Neural cell (in vitro differentiated cells): ENCODE measurements at regions not wholly inside any gene's neighbourhood (a gene's known extent, or its start where the extent isn't known, plus 50 kb on each side); places are given as distances from the start of the nearest gene placed in this dataset.

Experiments
- H2AFZ ChIP-seq: fragments of 200-600, 300-800 bp; sonication (generic), shearing (Covaris generic); 2 replicates; pipeline ENCODE4 v1.6.0; 2014; ENCODE audit warnings: low read depth, mild to moderate bottlenecking, antibody characterized with exemption, low read length, moderate library complexity
- H3F3A ChIP-seq: fragments of 200-600 bp; shearing (Covaris generic); 2 replicates; pipeline ENCODE4 v1.6.1; 2016; ENCODE audit warnings: mild to moderate bottlenecking, moderate library complexity, mixed read lengths, antibody characterized with exemption, low read length; ENCODE audit not compliant: insufficient read depth, poor library complexity, severe bottlenecking
- H3K27ac ChIP-seq: fragments of 200-600, 300-800 bp; sonication (generic), shearing (Covaris generic); 2 replicates; pipeline ENCODE4 v1.5.1; 2014; ENCODE audit warnings: mild to moderate bottlenecking, low read length, moderate library complexity
- H3K27me3 ChIP-seq: fragments of 300-800, 200-600 bp; sonication (generic), shearing (Covaris generic); 2 replicates; pipeline ENCODE4 v1.6.0; 2014; ENCODE audit warnings: mild to moderate bottlenecking, low read depth, low read length, moderate library complexity; ENCODE audit not compliant: insufficient read depth
- H3K36me3 ChIP-seq: fragments of 300-800, 200-600 bp; sonication (generic), shearing (Covaris generic); 2 replicates; pipeline ENCODE4 v1.5.1; 2014; ENCODE audit warnings: mild to moderate bottlenecking, antibody characterized with exemption, low read length, moderate library complexity; ENCODE audit not compliant: insufficient read depth
- H3K4me2 ChIP-seq: fragments of 300-800, 200-600 bp; sonication (generic), shearing (Covaris generic); 2 replicates; pipeline ENCODE4 v1.6.0; 2014; ENCODE audit warnings: mild to moderate bottlenecking, low read length
- H3K4me3 ChIP-seq: fragments of 300-800, 200-600 bp; sonication (generic), shearing (Covaris generic); 2 replicates; pipeline ENCODE4 v1.5.1; 2014; ENCODE audit warnings: mild to moderate bottlenecking, low read length, moderate library complexity
- H3K79me2 ChIP-seq: fragments of 200-600 bp; shearing (Covaris generic); replicated peaks from 2 replicates; pipeline ENCODE4 v1.6.0; 2014; ENCODE audit warnings: mild to moderate bottlenecking, low read length, moderate library complexity; ENCODE audit not compliant: insufficient read depth
- H3K9ac ChIP-seq: fragments of 300-800, 200-600 bp; sonication (generic), shearing (Covaris generic); 2 replicates; pipeline ENCODE4 v1.6.1; 2016; ENCODE audit warnings: mild to moderate bottlenecking, low read length, mixed read lengths
- H3K9me2 ChIP-seq: fragments of 200-600 bp; shearing (Covaris generic); 2 replicates; pipeline ENCODE4 v1.6.1; 2016; ENCODE audit warnings: mild to moderate bottlenecking, low read length, mixed read lengths; ENCODE audit not compliant: insufficient read depth
- H3K9me3 ChIP-seq: fragments of 200-600, 300-800 bp; sonication (generic), shearing (Covaris generic); 2 replicates; pipeline ENCODE4 v1.6.1; 2016; ENCODE audit warnings: mild to moderate bottlenecking, mixed run types, low read length, moderate library complexity, mixed read lengths
- H4K20me1 ChIP-seq: fragments of 200-600 bp; shearing (Covaris generic); 2 replicates; pipeline ENCODE4 v1.6.1; 2016; ENCODE audit warnings: mild to moderate bottlenecking, mixed run types; ENCODE audit not compliant: insufficient read depth
- CTCF ChIP-seq: fragments of 450-650 bp; IDR thresholded peaks from 2 replicates; pipeline ENCODE4 v1.5.1; 2014; ENCODE audit warnings: antibody characterized with exemption, mild to moderate bottlenecking, moderate library complexity; ENCODE audit not compliant: poor library complexity, severe bottlenecking
- EP300 ChIP-seq: fragments of 450-650 bp; conservative IDR thresholded peaks from 2 replicates; pipeline ENCODE4 v1.6.1; 2014; ENCODE audit warnings: antibody characterized with exemption, mild to moderate bottlenecking, moderate library complexity; ENCODE audit not compliant: poor library complexity, severe bottlenecking
- EZH2 ChIP-seq: fragments of 200-600, 300-800 bp; shearing (Covaris generic), sonication (generic); IDR thresholded peaks from 2 replicates; pipeline ENCODE4 v1.6.1; 2014; ENCODE audit warnings: antibody characterized with exemption, low read length, borderline replicate concordance, mild to moderate bottlenecking; ENCODE audit not compliant: insufficient read depth, poor library complexity, severe bottlenecking
- MXI1 ChIP-seq: fragments of 450-650 bp; conservative IDR thresholded peaks from 2 replicates; pipeline ENCODE4 v1.6.1; 2014; ENCODE audit warnings: antibody characterized with exemption, mild to moderate bottlenecking; ENCODE audit not compliant: poor library complexity, severe bottlenecking
- POLR2AphosphoS5 ChIP-seq: IDR thresholded peaks from 2 replicates; pipeline ENCODE4 v1.6.1; 2012
- RAD21 ChIP-seq: fragments of 450-650 bp; conservative IDR thresholded peaks from 2 replicates; pipeline ENCODE4 v1.6.1; 2014; ENCODE audit warnings: antibody characterized with exemption, mild to moderate bottlenecking, moderate library complexity
- REST ChIP-seq: IDR thresholded peaks from 2 replicates; pipeline ENCODE4 v1.6.1; 2012; ENCODE audit warnings: borderline replicate concordance
- TAF1 ChIP-seq: IDR thresholded peaks from 2 replicates; pipeline ENCODE4 v1.6.1; 2012; ENCODE audit warnings: low read depth

- Histone ChIP-seq H3K9me2 (no peaks in the 10 kb centered on the region), H3K9ac (no peak overlapping the region), H3K27ac (no peak overlapping the region), H3K4me2 (no peak overlapping the region), H3K27me3 (no peaks in the 10 kb centered on the region), H3K36me3 (no peaks in the 10 kb centered on the region), H3K4me3 (no peak overlapping the region), H2AFZ (no peak overlapping the region), H3K9me3 (no peaks in the 10 kb centered on the region), H3K79me2 (no peaks in the 10 kb centered on the region), H3F3A (no peaks in the 10 kb centered on the region), H4K20me1 (no peaks in the 10 kb centered on the region)
- TF ChIP-seq EP300: no peak
- no peak for TF ChIP-seq CTCF
- no peak for TF ChIP-seq REST
- TF ChIP-seq RAD21: no peak
- TF ChIP-seq EZH2: no peak
- TF ChIP-seq MXI1: no peak
- no peak for TF ChIP-seq TAF1
Observed at GRCh38 chr15:81909011-81909358, 136.8 kb downstream of the MEX3B start.

GRCh38 chr15:81908111-81908510, 137.7 kb downstream of the MEX3B start:
- no peaks in the 10 kb centered on the region for H4K20me1 ChIP-seq
- no peaks in the 10 kb centered on the region for H3K36me3 ChIP-seq
- no peaks in the 10 kb centered on the region for H3K79me2 ChIP-seq
- no peak overlapping the region for H3K27ac ChIP-seq
- TF ChIP-seq CTCF (no peak), EZH2 (no peak), POLR2AphosphoS5 (no peak), TAF1 (no peak), EP300 (no peak)
- no peak overlapping the region for H3K9ac ChIP-seq
- no peaks in the 10 kb centered on the region for H3F3A ChIP-seq
- H3K4me2 ChIP-seq: no peak overlapping the region
- no peak overlapping the region for H2AFZ ChIP-seq
- H3K4me3 ChIP-seq: no peak overlapping the region
- no peaks in the 10 kb centered on the region for H3K27me3 ChIP-seq
- H3K9me3 ChIP-seq: no peaks in the 10 kb centered on the region
- H3K9me2 ChIP-seq: no peaks in the 10 kb centered on the region
